Kidney (tissue), 13 donors: ENCODE measurements at regions not wholly inside any gene's neighbourhood (a gene's known extent, or its start where the extent isn't known, plus 50 kb on each side); places are given as distances from the start of the nearest gene placed in this dataset.

Experiments used
- DNase-seq, 5 donors: peaks; one replicate each; pipeline ENCODE4 v3.0.0-alpha.2; 2013 to 2020
- FAIRE-seq: peaks from 2 replicates; lab custom pipeline; 2012; peaks lifted over from hg19 to GRCh38; lab: Jason Lieb, UNC
- H3K27ac ChIP-seq, 2 donors: one replicate each; pipeline ENCODE4 v1.7.0; 2013; ENCODE audit warnings: low read depth in 2 of 2, low read length in 2 of 2, inconsistent platforms in 1 of 2
- H3K27me3 ChIP-seq: one replicate; pipeline ENCODE4 v1.7.1; 2013; ENCODE audit warnings: low read length, inconsistent platforms; ENCODE audit not compliant: control insufficient read depth, insufficient read depth
- H3K36me3 ChIP-seq, 3 donors: one replicate each; pipeline versions ENCODE4 v1.7.0 to v1.7.1; 2013; ENCODE audit warnings: low read length in 3 of 3, control low read depth in 1 of 3, inconsistent platforms in 1 of 3; ENCODE audit not compliant: insufficient read depth in 3 of 3, control insufficient read depth in 2 of 3
- H3K4me1 ChIP-seq, 3 donors: one replicate each; pipeline versions ENCODE4 v1.7.0 to v1.7.1; 2013; ENCODE audit warnings: low read length in 3 of 3, inconsistent platforms in 1 of 3, low read depth in 1 of 3; ENCODE audit not compliant: control insufficient read depth in 2 of 3, insufficient read depth in 2 of 3
- H3K4me3 ChIP-seq, 3 donors: one replicate each; pipeline versions ENCODE4 v1.7.0 to v1.8.1; 2013; ENCODE audit warnings: low read length in 3 of 3, control low read depth in 1 of 3, inconsistent platforms in 1 of 3
- H3K9ac ChIP-seq, 3 donors: one replicate each; pipeline versions ENCODE4 v1.7.0 to v1.7.1; 2013; ENCODE audit warnings: low read length in 3 of 3, control low read depth in 1 of 3, inconsistent platforms in 1 of 3
- H3K9me3 ChIP-seq, 3 donors: one replicate each; pipeline versions ENCODE4 v1.7.0 to v1.7.1; 2013; ENCODE audit warnings: low read length in 3 of 3, control low read depth in 1 of 3, inconsistent platforms in 1 of 3; ENCODE audit not compliant: control insufficient read depth in 2 of 3, insufficient read depth in 1 of 3
- intact Hi-C: fragments of 100-400 bp; cut with DNase I; formaldehyde crosslinking; loops from one replicate; pipeline ENCODE4 v1.11.1; 2022
- TF ChIP-seq, protein P1 (sequence below): IDR thresholded peaks from 3 replicates; pipeline ENCODE4 v1.5.1; 2012; ENCODE audit warnings: mild to moderate bottlenecking, moderate library complexity, borderline replicate concordance; ENCODE audit not compliant: insufficient read depth; ENCODE audit errors: extremely low read depth
- donor health status: control.
- donor health status: control.
- donor health status: control.
- donor health status: control.
- donor health status: control.
- donor health status: DM: yes; HTN: yes; CAD: no.
- donor health status: Normal renal cell carcinoma (clear cell type).

- Histone ChIP-seq H3K36me3 (peaks cover 0 to 2% (median 0%) of the 10 kb centered on the region in 3 donors), H3K4me1 (no peaks in the 10 kb centered on the region), H3K27me3 (no peaks in the 10 kb centered on the region), H3K9me3 (peaks cover 0 to 8% (median 0%) of the 10 kb centered on the region in 3 donors), H3K4me3 (no peak overlapping the region), H3K9ac (no peak overlapping the region), H3K27ac (no peak overlapping the region)
- TF ChIP-seq, protein P1, sequence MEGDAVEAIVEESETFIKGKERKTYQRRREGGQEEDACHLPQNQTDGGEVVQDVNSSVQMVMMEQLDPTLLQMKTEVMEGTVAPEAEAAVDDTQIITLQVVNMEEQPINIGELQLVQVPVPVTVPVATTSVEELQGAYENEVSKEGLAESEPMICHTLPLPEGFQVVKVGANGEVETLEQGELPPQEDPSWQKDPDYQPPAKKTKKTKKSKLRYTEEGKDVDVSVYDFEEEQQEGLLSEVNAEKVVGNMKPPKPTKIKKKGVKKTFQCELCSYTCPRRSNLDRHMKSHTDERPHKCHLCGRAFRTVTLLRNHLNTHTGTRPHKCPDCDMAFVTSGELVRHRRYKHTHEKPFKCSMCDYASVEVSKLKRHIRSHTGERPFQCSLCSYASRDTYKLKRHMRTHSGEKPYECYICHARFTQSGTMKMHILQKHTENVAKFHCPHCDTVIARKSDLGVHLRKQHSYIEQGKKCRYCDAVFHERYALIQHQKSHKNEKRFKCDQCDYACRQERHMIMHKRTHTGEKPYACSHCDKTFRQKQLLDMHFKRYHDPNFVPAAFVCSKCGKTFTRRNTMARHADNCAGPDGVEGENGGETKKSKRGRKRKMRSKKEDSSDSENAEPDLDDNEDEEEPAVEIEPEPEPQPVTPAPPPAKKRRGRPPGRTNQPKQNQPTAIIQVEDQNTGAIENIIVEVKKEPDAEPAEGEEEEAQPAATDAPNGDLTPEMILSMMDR: no peak
- no peak for FAIRE-seq
- intact Hi-C loops: no loop called here
- no peak for DNase-seq
Observed at GRCh38 chr12:131536337-131536736, 174.6 kb upstream of the SFSWAP start.

GRCh38 chr12:131536766-131537165 lies 174.1 kb upstream of the SFSWAP start:
- no peak for FAIRE-seq
- Histone ChIP-seq H3K4me3 (no peak overlapping the region), H3K9ac (no peak overlapping the region), H3K27ac (no peak overlapping the region), H3K4me1 (no peaks in the 10 kb centered on the region), H3K27me3 (no peaks in the 10 kb centered on the region), H3K9me3 (peaks cover 0 to 8% (median 0%) of the 10 kb centered on the region in 3 donors), H3K36me3 (peaks cover 0 to 2% (median 0%) of the 10 kb centered on the region in 3 donors)
- no peak for DNase-seq
- intact Hi-C loops: no loop called here
- TF ChIP-seq, protein P1: no peak

DNA sequence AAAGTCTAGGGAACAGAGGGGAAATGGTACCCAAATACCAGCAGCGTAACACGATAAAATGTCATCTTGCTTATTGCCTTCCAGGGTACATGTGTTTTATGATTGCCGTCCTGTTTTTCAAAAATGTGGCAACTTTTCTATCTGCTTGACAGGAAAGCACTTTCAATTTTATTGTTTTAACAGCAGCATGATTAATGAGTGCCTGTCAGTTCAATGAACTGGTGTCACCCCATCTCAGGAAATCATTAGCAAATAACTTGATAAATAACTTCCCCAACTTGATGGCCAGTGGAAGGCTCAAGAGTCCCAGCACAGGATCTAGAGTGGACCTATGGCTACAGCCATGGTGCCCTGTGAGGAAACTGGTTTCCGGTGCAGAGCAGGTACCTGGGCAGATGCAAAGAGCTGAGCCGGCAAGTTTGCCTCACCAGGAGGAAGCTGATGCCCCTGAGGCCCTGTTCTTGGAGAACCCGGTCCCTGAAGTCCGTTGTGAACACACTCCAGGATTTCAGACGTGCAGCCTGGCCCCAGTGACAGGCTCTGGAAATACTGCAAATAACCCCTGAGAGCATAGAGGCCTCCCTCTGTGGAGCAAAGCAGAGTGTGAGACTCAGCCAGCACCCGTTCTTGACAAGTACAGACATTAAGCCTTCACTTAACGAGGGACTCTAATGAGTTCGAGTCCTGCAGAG lies 173.5 kb upstream of the SFSWAP start:
- Histone ChIP-seq H3K36me3 (peaks cover 0 to 2% (median 0%) of the 10 kb centered on the region in 3 donors), H3K9ac (no peak overlapping the region), H3K4me3 (no peak overlapping the region), H3K4me1 (no peaks in the 10 kb centered on the region), H3K9me3 (peaks cover 0 to 8% (median 0%) of the 10 kb centered on the region in 3 donors), H3K27ac (no peak overlapping the region), H3K27me3 (no peaks in the 10 kb centered on the region)
- peak in 3 of 5 donors; percentile 20 to 35 (median 20) for DNase-seq
- intact Hi-C loops: no loop called here
- FAIRE-seq: no peak
- TF ChIP-seq, protein P1: no peak
